GM23338 (cell line): ENCODE measurements at regions not wholly inside any gene's neighbourhood (a gene's known extent, or its start where the extent isn't known, plus 50 kb on each side); places are given as distances from the start of the nearest gene placed in this dataset.

Experiments used
- ATAC-seq: fragments of 200-7000 bp; cut with Tn5 transposase; 3 replicates; pipeline ENCODE4 v1.9.1; 2020
- DNase-seq: peaks from one replicate; pipeline ENCODE4 v3.0.0-alpha.2; 2015; ENCODE audit warnings: low spot score
- H2AFZ ChIP-seq: fragments of 200-600 bp; sonication (generic); 2 replicates; pipeline ENCODE4 v1.8.0; 2016; ENCODE audit warnings: antibody characterized with exemption, mild to moderate bottlenecking, moderate library complexity
- H3F3A ChIP-seq: fragments of 200-600 bp; sonication (generic); replicated peaks from 2 replicates; pipeline ENCODE4 v1.8.0; 2017; ENCODE audit warnings: antibody characterized with exemption, mixed run types, low read depth
- H3K27ac ChIP-seq: fragments of 200-600 bp; sonication (generic); 2 replicates; pipeline ENCODE4 v1.6.1; 2016; ENCODE audit warnings: low read depth
- H3K27me3 ChIP-seq: fragments of 200-600 bp; sonication (generic); 2 replicates; pipeline ENCODE4 v1.8.0; 2016; ENCODE audit warnings: mild to moderate bottlenecking, mixed run types, moderate library complexity; ENCODE audit not compliant: insufficient read depth
- H3K36me3 ChIP-seq: fragments of 200-600 bp; sonication (generic); 2 replicates; pipeline ENCODE4 v1.8.0; 2016; ENCODE audit warnings: mild to moderate bottlenecking; ENCODE audit not compliant: insufficient read depth
- H3K4me1 ChIP-seq: fragments of 200-600 bp; sonication (generic); 2 replicates; pipeline ENCODE4 v1.8.0; 2016; ENCODE audit warnings: mild to moderate bottlenecking, moderate library complexity; ENCODE audit not compliant: insufficient read depth
- H3K4me2 ChIP-seq: fragments of 200-600 bp; sonication (generic); 2 replicates; pipeline ENCODE4 v1.7.1; 2017; ENCODE audit warnings: mixed run types
- H3K4me3 ChIP-seq: fragments of 200-600 bp; sonication (generic); 2 replicates; pipeline ENCODE4 v1.6.1; 2016; ENCODE audit warnings: mixed run types
- H3K79me2 ChIP-seq: fragments of 200-600 bp; sonication (generic); replicated peaks from 2 replicates; pipeline ENCODE4 v1.8.0; 2017; ENCODE audit warnings: mild to moderate bottlenecking; ENCODE audit not compliant: insufficient read depth
- H3K9me2 ChIP-seq: fragments of 200-600 bp; sonication (generic); 2 replicates; pipeline ENCODE4 v1.8.0; 2017; ENCODE audit not compliant: insufficient read depth
- H4K20me1 ChIP-seq: fragments of 200-600 bp; sonication (generic); replicated peaks from 2 replicates; pipeline ENCODE4 v1.8.0; 2017; ENCODE audit warnings: mild to moderate bottlenecking; ENCODE audit not compliant: insufficient read depth
- H3K27ac Mint-ChIP-seq: 2 replicates; pipeline ENCODE4 v1.8.0; 2020; ENCODE audit warnings: inconsistent platforms, mild to moderate bottlenecking, moderate library complexity, mixed read lengths
- H3K27me3 Mint-ChIP-seq: 3 replicates; pipeline ENCODE4 v1.8.0; 2022; ENCODE audit warnings: low read depth, mild to moderate bottlenecking, moderate library complexity, mixed read lengths, inconsistent platforms; ENCODE audit not compliant: insufficient read depth, poor library complexity
- H3K36me3 Mint-ChIP-seq: 3 replicates; pipeline ENCODE4 v1.8.0; 2021; ENCODE audit warnings: low read depth, mild to moderate bottlenecking, inconsistent platforms, moderate library complexity, mixed read lengths
- H3K4me1 Mint-ChIP-seq: 3 replicates; pipeline ENCODE4 v1.8.0; 2020; ENCODE audit warnings: mild to moderate bottlenecking, inconsistent platforms, mixed read lengths
- H3K4me3 Mint-ChIP-seq: 3 replicates; pipeline ENCODE4 v1.8.0; 2021; ENCODE audit warnings: moderate library complexity, mild to moderate bottlenecking, inconsistent platforms, mixed read lengths
- H3K9me3 Mint-ChIP-seq: 3 replicates; pipeline ENCODE4 v1.8.0; 2020; ENCODE audit warnings: moderate library complexity, mild to moderate bottlenecking, inconsistent platforms, mixed read lengths
- CREB1 ChIP-seq: fragments of 250-450 bp; sonication (Bioruptor Pico); IDR thresholded peaks from 2 replicates; pipeline ENCODE4 v1.5.0; 2020; ENCODE audit warnings: low read depth, mild to moderate bottlenecking, moderate library complexity
- CTCF ChIP-seq, 2 experiments: fragments of 200-600 bp in 1 of 2; sonication (generic) in 1 of 2; conservative IDR thresholded peaks; 2 replicates each; pipeline versions ENCODE4 v1.5.1 to v1.6.1; 2016 to 2017; ENCODE audit warnings: antibody characterized with exemption in 2 of 2, low read depth in 2 of 2, mild to moderate bottlenecking in 2 of 2, moderate library complexity in 1 of 2
- EZH2 ChIP-seq: fragments of 200-600 bp; sonication (generic); IDR thresholded peaks from one replicate; pipeline ENCODE4 v1.8.0; 2017; ENCODE audit warnings: antibody characterized with exemption, mild to moderate bottlenecking, low read depth; ENCODE audit not compliant: unreplicated experiment
- EZH2phosphoT487 ChIP-seq: fragments of 200-600 bp; sonication (generic); IDR thresholded peaks from one replicate; pipeline ENCODE4 v1.8.1; 2018; ENCODE audit warnings: antibody characterized with exemption; ENCODE audit not compliant: unreplicated experiment
- JUNB ChIP-seq: IDR thresholded peaks from one replicate; pipeline ENCODE4 v1.6.1; 2016; ENCODE audit warnings: antibody characterized with exemption; ENCODE audit not compliant: unreplicated experiment
- NANOG ChIP-seq: IDR thresholded peaks from 2 replicates; pipeline ENCODE4 v1.6.1; 2016; ENCODE audit warnings: antibody characterized with exemption, borderline replicate concordance
- POLR2AphosphoS5 ChIP-seq: IDR thresholded peaks from 2 replicates; pipeline ENCODE4 v1.6.1; 2016; ENCODE audit warnings: antibody characterized with exemption, low read depth
- STAT1 ChIP-seq: IDR thresholded peaks from one replicate; pipeline ENCODE4 v1.6.1; 2016; ENCODE audit warnings: antibody characterized with exemption; ENCODE audit not compliant: unreplicated experiment
- ZNF114 ChIP-seq: fragments of 250-450 bp; sonication (Bioruptor Pico); IDR thresholded peaks from 2 replicates; pipeline ENCODE4 v1.5.0; 2020; ENCODE audit warnings: mild to moderate bottlenecking, moderate library complexity
- ZNF331 ChIP-seq: fragments of 250-450 bp; sonication (Bioruptor Pico); IDR thresholded peaks from 2 replicates; pipeline ENCODE4 v1.5.0; 2020; ENCODE audit warnings: low read depth, mild to moderate bottlenecking, moderate library complexity
- TF ChIP-seq, protein P1 (sequence below): IDR thresholded peaks from 2 replicates; pipeline ENCODE4 v1.6.1; 2016; ENCODE audit warnings: antibody characterized with exemption
- TF ChIP-seq, protein P2 (sequence below): IDR thresholded peaks from one replicate; pipeline ENCODE4 v1.6.1; 2018; ENCODE audit warnings: antibody characterized with exemption; ENCODE audit not compliant: unreplicated experiment

- TF ChIP-seq ZNF331 (CRISPR knock-in tag) (no peak), NANOG (no peak), STAT1 (no peak), EZH2phosphoT487 (no peak), ZNF114 (CRISPR knock-in tag) (no peak)
- TF ChIP-seq, protein P1, sequence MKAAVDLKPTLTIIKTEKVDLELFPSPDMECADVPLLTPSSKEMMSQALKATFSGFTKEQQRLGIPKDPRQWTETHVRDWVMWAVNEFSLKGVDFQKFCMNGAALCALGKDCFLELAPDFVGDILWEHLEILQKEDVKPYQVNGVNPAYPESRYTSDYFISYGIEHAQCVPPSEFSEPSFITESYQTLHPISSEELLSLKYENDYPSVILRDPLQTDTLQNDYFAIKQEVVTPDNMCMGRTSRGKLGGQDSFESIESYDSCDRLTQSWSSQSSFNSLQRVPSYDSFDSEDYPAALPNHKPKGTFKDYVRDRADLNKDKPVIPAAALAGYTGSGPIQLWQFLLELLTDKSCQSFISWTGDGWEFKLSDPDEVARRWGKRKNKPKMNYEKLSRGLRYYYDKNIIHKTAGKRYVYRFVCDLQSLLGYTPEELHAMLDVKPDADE = no peak
These were observed 129.4 kb downstream of the C12orf75 start (continued) for GRCh38 chr12:105459760-105460330.

- Histone ChIP-seq H3F3A (no peaks in the 10 kb centered on the region), H3K36me3 (no peaks in the 10 kb centered on the region), H3K9me2 (peaks cover 9% of the 10 kb centered on the region; the same call in 1 of the 2 replicates), H3K79me2 (no peaks in the 10 kb centered on the region), H3K4me1 (no peaks in the 10 kb centered on the region), H2AFZ (no peak overlapping the region), H4K20me1 (no peaks in the 10 kb centered on the region), H3K4me2 (no peak overlapping the region), H3K27ac (no peak overlapping the region), H3K4me3 (no peak overlapping the region), H3K27me3 (no peaks in the 10 kb centered on the region)
- no peaks in the 10 kb centered on the region for H3K36me3 Mint-ChIP-seq
- ATAC-seq = no peak
- peaks cover 13% of the 10 kb centered on the region for H3K4me1 Mint-ChIP-seq
- no peak for DNase-seq
- no peaks in the 10 kb centered on the region for H3K9me3 Mint-ChIP-seq
- H3K4me3 Mint-ChIP-seq = no peak overlapping the region
- H3K27ac Mint-ChIP-seq = no peak overlapping the region
- peaks cover 2% of the 10 kb centered on the region for H3K27me3 Mint-ChIP-seq
- TF ChIP-seq EZH2 (no peak), CTCF (conservative IDR thresholded peaks at IDR 0.05; ENCODE audit: low read depth in 2 of 2) (no peak), NANOG (no peak), STAT1 (no peak), ZNF114 (CRISPR knock-in tag) (no peak), JUNB (no peak), POLR2AphosphoS5 (no peak), EZH2phosphoT487 (no peak), ZNF331 (CRISPR knock-in tag) (no peak), CREB1 (CRISPR knock-in tag) (no peak)
- TF ChIP-seq, protein P2, sequence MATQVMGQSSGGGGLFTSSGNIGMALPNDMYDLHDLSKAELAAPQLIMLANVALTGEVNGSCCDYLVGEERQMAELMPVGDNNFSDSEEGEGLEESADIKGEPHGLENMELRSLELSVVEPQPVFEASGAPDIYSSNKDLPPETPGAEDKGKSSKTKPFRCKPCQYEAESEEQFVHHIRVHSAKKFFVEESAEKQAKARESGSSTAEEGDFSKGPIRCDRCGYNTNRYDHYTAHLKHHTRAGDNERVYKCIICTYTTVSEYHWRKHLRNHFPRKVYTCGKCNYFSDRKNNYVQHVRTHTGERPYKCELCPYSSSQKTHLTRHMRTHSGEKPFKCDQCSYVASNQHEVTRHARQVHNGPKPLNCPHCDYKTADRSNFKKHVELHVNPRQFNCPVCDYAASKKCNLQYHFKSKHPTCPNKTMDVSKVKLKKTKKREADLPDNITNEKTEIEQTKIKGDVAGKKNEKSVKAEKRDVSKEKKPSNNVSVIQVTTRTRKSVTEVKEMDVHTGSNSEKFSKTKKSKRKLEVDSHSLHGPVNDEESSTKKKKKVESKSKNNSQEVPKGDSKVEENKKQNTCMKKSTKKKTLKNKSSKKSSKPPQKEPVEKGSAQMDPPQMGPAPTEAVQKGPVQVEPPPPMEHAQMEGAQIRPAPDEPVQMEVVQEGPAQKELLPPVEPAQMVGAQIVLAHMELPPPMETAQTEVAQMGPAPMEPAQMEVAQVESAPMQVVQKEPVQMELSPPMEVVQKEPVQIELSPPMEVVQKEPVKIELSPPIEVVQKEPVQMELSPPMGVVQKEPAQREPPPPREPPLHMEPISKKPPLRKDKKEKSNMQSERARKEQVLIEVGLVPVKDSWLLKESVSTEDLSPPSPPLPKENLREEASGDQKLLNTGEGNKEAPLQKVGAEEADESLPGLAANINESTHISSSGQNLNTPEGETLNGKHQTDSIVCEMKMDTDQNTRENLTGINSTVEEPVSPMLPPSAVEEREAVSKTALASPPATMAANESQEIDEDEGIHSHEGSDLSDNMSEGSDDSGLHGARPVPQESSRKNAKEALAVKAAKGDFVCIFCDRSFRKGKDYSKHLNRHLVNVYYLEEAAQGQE = no peak
- TF ChIP-seq, protein P1 = no peak
These were observed 130.9 kb downstream of the C12orf75 start for GRCh38 chr12:105461271-105461943.
